LNCaP clone FGC (cell line): ENCODE measurements at regions not wholly inside any gene's neighbourhood (a gene's known extent, or its start where the extent isn't known, plus 50 kb on each side); places are given as distances from the start of the nearest gene placed in this dataset.
A peak's percentile ranks its signal among the peaks of the same experiment; 100 is the strongest.

ENCODE experiments used
- DNase-seq: peaks from one replicate; pipeline ENCODE4 v3.0.0-alpha.2; 2011; ENCODE audit warnings: low read depth
- H3K4me3 ChIP-seq: 2 replicates; pipeline ENCODE4 v1.5.1; 2011; ENCODE audit warnings: mild to moderate bottlenecking, low read depth, low read length, control low read depth
- CTCF ChIP-seq: IDR thresholded peaks from 2 replicates; pipeline ENCODE4 v1.5.1; 2012; ENCODE audit warnings: mild to moderate bottlenecking; ENCODE audit not compliant: control insufficient read depth, insufficient read depth; ENCODE audit errors: extremely low read depth

- no peak for DNase-seq
- H3K4me3 ChIP-seq, result no peak overlapping the region
- TF ChIP-seq CTCF, result no peak
Measured at GRCh38 chr6:17047889-17048288, 54.0 kb upstream of the STMND1 start.

GRCh38 chr6:17045581-17046322 is 56.1 kb upstream of the STMND1 start:
- H3K4me3 ChIP-seq, result peak overlapping the region; percentile 15; the same call in 1 of the 2 replicates
- TF ChIP-seq CTCF, result no peak
- DNase-seq, result no peak

GRCh38 chr6:17043148-17043522 is 58.7 kb upstream of the STMND1 start:
- no peak for TF ChIP-seq CTCF
- no peak for DNase-seq
- no peak overlapping the region for H3K4me3 ChIP-seq

GRCh38 chr6:17042422-17043147 is 59.3 kb upstream of the STMND1 start:
- no peak for DNase-seq
- H3K4me3 ChIP-seq, result no peak overlapping the region
- TF ChIP-seq CTCF, result peak; percentile 58

DNA sequence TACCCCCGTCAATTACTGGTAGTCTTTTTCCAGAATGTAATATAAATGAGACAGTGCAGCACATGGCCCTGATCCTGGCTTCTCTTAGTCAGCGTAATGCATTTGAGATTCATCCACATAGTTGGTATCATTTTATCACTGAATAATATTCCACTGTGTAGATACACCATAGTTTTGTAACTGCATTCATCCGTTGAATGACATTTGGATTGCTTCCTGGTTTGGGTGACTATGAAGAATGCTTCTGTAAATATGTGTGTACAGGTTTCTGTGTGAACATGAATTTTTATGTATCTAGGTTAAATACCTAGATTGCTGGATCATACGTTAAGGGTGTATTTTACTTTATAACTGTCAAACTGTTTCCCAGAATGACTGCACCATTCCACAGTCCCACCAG is 62.6 kb upstream of the STMND1 start:
- no peak overlapping the region for H3K4me3 ChIP-seq
- no peak for TF ChIP-seq CTCF
- peak; percentile 46 for DNase-seq

DNA sequence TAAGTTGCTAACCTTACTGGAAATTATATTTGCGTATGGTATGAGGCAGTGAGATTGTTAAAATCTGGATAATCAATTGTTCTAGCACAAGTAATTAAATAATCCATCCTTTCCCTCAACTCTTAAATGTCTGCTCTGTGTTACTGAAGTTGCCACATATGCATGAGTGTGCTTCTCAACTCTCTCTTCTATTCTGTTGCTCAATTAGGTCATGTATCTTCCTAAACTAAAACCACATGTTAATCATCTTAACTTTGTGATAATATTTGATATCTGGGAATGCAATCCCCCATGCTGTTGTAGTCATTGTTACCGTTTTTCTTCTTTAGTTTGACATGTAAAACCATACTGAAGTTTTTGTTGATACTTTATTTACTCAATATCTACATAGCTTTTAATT is 63.5 kb upstream of the STMND1 start:
- H3K4me3 ChIP-seq, result no peak overlapping the region
- no peak for TF ChIP-seq CTCF
- DNase-seq, result no peak

DNA sequence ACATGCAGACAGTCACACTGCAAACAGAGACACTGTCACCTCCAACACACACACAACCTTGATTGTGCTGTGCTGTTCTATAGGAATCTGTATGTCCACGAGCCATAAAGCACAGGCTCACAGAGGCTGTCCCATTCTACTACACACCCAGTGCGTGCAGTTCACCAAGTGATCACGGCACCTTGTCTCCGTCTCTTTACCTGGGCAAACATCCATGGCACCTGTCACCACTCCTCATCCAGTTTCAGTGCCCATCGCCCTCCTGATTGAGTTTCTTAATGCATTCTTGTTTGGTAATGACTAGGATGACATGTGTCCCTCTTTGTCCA is 65.8 kb upstream of the STMND1 start:
- H3K4me3 ChIP-seq, result no peak overlapping the region
- TF ChIP-seq CTCF, result no peak
- DNase-seq, result no peak
